DND-41 (cell line): ENCODE measurements at regions not wholly inside any gene's neighbourhood (a gene's known extent, or its start where the extent isn't known, plus 50 kb on each side); places are given as distances from the start of the nearest gene placed in this dataset.

Source experiments
- ATAC-seq: fragments of 200-7000 bp; cut with Tn5 transposase; 3 replicates; pipeline ENCODE4 v1.9.1; 2021; ENCODE audit warnings: low read depth; ENCODE audit not compliant: insufficient read depth
- DNase-seq: peaks from one replicate; pipeline ENCODE4 v3.0.0-alpha.2; 2020
- H2AFZ ChIP-seq: 2 replicates; pipeline ENCODE4 v1.6.0; 2012; ENCODE audit warnings: low read depth, low read length
- H3K27ac ChIP-seq: 2 replicates; pipeline ENCODE4 v1.5.1; 2012; ENCODE audit warnings: low read length, inconsistent platforms
- H3K27me3 ChIP-seq: fragments of 200-600 bp; sonication (generic); 2 replicates; pipeline ENCODE4 v1.6.0; 2012; ENCODE audit warnings: low read length, mild to moderate bottlenecking, inconsistent platforms; ENCODE audit not compliant: insufficient read depth, poor library complexity
- H3K36me3 ChIP-seq: 2 replicates; pipeline ENCODE4 v1.5.1; 2012; ENCODE audit warnings: low read length, inconsistent platforms; ENCODE audit not compliant: insufficient read depth
- H3K4me1 ChIP-seq: 2 replicates; pipeline ENCODE4 v1.5.1; 2012; ENCODE audit warnings: mild to moderate bottlenecking, low read length; ENCODE audit not compliant: insufficient read depth
- H3K4me2 ChIP-seq: 2 replicates; pipeline ENCODE4 v1.6.0; 2012; ENCODE audit warnings: mild to moderate bottlenecking, moderate library complexity, low read length, inconsistent platforms; ENCODE audit not compliant: insufficient read depth
- H3K4me3 ChIP-seq, 2 experiments: fragments of 200-600 bp in 1 of 2; shearing (Covaris generic) in 1 of 2; 2 replicates each; pipeline ENCODE4 v1.5.1; 2012 to 2016; ENCODE audit warnings: inconsistent platforms in 2 of 2, low read length in 2 of 2, mild to moderate bottlenecking in 2 of 2, low read depth in 1 of 2, moderate library complexity in 1 of 2
- H3K79me2 ChIP-seq: 2 replicates; pipeline ENCODE4 v1.6.0; 2012; ENCODE audit warnings: low read length, inconsistent platforms; ENCODE audit not compliant: insufficient read depth
- H3K9ac ChIP-seq: 2 replicates; pipeline ENCODE4 v1.6.0; 2012; ENCODE audit warnings: low read depth, mild to moderate bottlenecking, inconsistent platforms, low read length, moderate library complexity
- H3K9me3 ChIP-seq: 2 replicates; pipeline ENCODE4 v1.5.1; 2012; ENCODE audit warnings: low read length, moderate library complexity, mild to moderate bottlenecking, inconsistent platforms; ENCODE audit not compliant: insufficient read depth, severe bottlenecking
- H4K20me1 ChIP-seq: 2 replicates; pipeline ENCODE4 v1.6.0; 2012; ENCODE audit warnings: low read length; ENCODE audit not compliant: insufficient read depth
- EZH2 ChIP-seq: IDR thresholded peaks from 3 replicates; pipeline ENCODE4 v1.6.1; 2012; ENCODE audit warnings: borderline replicate concordance, low read depth, mild to moderate bottlenecking, moderate library complexity, low read length, inconsistent platforms; ENCODE audit not compliant: severe bottlenecking
- TF ChIP-seq, protein P1 (sequence below): IDR thresholded peaks from 2 replicates; pipeline ENCODE4 v1.5.1; 2012; ENCODE audit warnings: borderline replicate concordance, low read length, moderate library complexity, mild to moderate bottlenecking; ENCODE audit not compliant: poor library complexity, severe bottlenecking; ENCODE audit errors: extremely low read depth

- no peak for ATAC-seq
- Histone ChIP-seq H3K4me1 (no peaks in the 10 kb centered on the region), H3K36me3 (no peaks in the 10 kb centered on the region), H3K4me2 (no peak overlapping the region), H3K27ac (no peak overlapping the region), H3K4me3 (no peak overlapping the region), H4K20me1 (no peaks in the 10 kb centered on the region), H3K9me3 (no peaks in the 10 kb centered on the region), H2AFZ (no peak overlapping the region), H3K27me3 (no peaks in the 10 kb centered on the region), H3K79me2 (no peaks in the 10 kb centered on the region), H3K9ac (no peak overlapping the region)
- no peak for TF ChIP-seq EZH2
- TF ChIP-seq, protein P1, sequence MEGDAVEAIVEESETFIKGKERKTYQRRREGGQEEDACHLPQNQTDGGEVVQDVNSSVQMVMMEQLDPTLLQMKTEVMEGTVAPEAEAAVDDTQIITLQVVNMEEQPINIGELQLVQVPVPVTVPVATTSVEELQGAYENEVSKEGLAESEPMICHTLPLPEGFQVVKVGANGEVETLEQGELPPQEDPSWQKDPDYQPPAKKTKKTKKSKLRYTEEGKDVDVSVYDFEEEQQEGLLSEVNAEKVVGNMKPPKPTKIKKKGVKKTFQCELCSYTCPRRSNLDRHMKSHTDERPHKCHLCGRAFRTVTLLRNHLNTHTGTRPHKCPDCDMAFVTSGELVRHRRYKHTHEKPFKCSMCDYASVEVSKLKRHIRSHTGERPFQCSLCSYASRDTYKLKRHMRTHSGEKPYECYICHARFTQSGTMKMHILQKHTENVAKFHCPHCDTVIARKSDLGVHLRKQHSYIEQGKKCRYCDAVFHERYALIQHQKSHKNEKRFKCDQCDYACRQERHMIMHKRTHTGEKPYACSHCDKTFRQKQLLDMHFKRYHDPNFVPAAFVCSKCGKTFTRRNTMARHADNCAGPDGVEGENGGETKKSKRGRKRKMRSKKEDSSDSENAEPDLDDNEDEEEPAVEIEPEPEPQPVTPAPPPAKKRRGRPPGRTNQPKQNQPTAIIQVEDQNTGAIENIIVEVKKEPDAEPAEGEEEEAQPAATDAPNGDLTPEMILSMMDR = no peak
- no peak for DNase-seq
These were observed 204.0 kb upstream of the NFIA start for GRCh38 chr1:60878323-60878722.

DNA sequence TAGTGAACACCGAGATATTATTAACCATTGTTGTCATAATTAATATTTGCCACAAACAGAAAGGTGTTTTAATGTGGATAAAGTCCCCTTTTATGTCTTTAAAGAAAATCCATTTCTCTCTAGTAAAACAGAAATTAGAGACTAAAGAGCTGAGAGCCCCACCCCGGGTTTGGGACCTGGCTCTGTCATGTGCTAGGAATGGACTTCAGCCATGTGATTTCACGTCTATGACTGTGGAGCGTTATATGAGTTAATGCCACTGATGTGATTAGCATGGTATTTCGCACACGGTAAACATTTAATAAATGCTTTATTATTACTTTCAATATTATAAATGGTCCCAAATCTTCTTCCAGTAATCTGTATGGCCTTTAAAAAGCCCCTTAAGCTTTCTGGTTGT lies 205.0 kb upstream of the NFIA start:
- H2AFZ ChIP-seq = no peak overlapping the region
- H3K36me3 ChIP-seq = no peaks in the 10 kb centered on the region
- H3K9me3 ChIP-seq = no peaks in the 10 kb centered on the region
- DNase-seq = no peak
- H3K27me3 ChIP-seq = no peaks in the 10 kb centered on the region
- H3K4me1 ChIP-seq = no peaks in the 10 kb centered on the region
- no peak overlapping the region for H3K27ac ChIP-seq
- no peaks in the 10 kb centered on the region for H4K20me1 ChIP-seq
- no peak overlapping the region for H3K4me3 ChIP-seq
- H3K9ac ChIP-seq = no peak overlapping the region
- H3K4me2 ChIP-seq = no peak overlapping the region
- no peak for ATAC-seq
- H3K79me2 ChIP-seq = no peaks in the 10 kb centered on the region
- TF ChIP-seq, protein P1 = no peak
- no peak for TF ChIP-seq EZH2

GRCh38 chr1:60876952-60877351 lies 205.4 kb upstream of the NFIA start:
- Histone ChIP-seq H4K20me1 (no peaks in the 10 kb centered on the region), H3K9ac (no peak overlapping the region), H3K4me2 (no peak overlapping the region), H3K4me3 (no peak overlapping the region), H3K4me1 (no peaks in the 10 kb centered on the region), H3K27me3 (no peaks in the 10 kb centered on the region), H3K9me3 (no peaks in the 10 kb centered on the region), H2AFZ (no peak overlapping the region), H3K36me3 (no peaks in the 10 kb centered on the region), H3K27ac (no peak overlapping the region), H3K79me2 (no peaks in the 10 kb centered on the region)
- ATAC-seq (no peak), DNase-seq (no peak)
- TF ChIP-seq, protein P1 = no peak
- TF ChIP-seq EZH2 = no peak

DNA sequence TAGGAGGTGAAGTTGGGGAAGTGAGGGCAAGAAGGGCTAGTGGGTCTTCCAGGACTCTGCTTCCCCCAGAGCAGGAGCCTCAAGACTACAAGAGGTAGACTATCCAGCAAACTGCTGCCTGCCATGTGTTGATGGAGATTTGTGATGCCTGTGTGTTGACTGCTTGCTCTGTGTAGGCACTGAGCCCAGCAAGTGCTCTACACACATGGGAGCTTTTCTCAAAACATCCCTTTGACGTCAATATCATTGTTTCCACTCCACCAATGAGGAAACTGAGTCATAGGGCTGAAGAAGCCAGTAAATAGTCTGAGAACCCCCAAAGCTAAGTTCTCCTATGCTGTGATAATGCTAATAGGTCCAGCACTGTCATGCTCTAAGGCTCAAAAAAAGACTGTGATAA lies 207.2 kb upstream of the NFIA start:
- no peak overlapping the region for H3K4me3 ChIP-seq
- H3K36me3 ChIP-seq = no peaks in the 10 kb centered on the region
- no peaks in the 10 kb centered on the region for H3K27me3 ChIP-seq
- DNase-seq = no peak
- ATAC-seq = no peak
- TF ChIP-seq, protein P1 = no peak
- TF ChIP-seq EZH2 = no peak
- H4K20me1 ChIP-seq = no peaks in the 10 kb centered on the region
- H2AFZ ChIP-seq = no peak overlapping the region
- H3K9ac ChIP-seq = no peak overlapping the region
- no peaks in the 10 kb centered on the region for H3K79me2 ChIP-seq
- H3K27ac ChIP-seq = no peak overlapping the region
- H3K9me3 ChIP-seq = no peaks in the 10 kb centered on the region
- no peaks in the 10 kb centered on the region for H3K4me1 ChIP-seq
- H3K4me2 ChIP-seq = no peak overlapping the region
